HepG2 (cell line): ENCODE measurements at regions not wholly inside any gene's neighbourhood (a gene's known extent, or its start where the extent isn't known, plus 50 kb on each side); places are given as distances from the start of the nearest gene placed in this dataset.

ENCODE experiments used
- ATAC-seq: fragments of 200-7000 bp; cut with Tn5 transposase; 3 replicates; pipeline ENCODE4 v1.9.1; 2020; ENCODE audit warnings: mild to moderate bottlenecking, moderate library complexity
- BruUV-seq: library from RNA; stranded (reverse); fragments of 400-500 nt; replicated peaks from 2 replicates; lab custom pipeline; 2021; lab: Mats Ljungman, UMichigan
- CTCF ChIA-PET: fragments of 300-600 bp; formaldehyde crosslinking; extraction: SDS; loops from one replicate; lab custom pipeline; 2021; ENCODE audit warnings: low total read pairs, inconsistent platforms, low intra/inter-chr PET ratio; lab: Yijun Ruan, JAX
- POLR2A ChIA-PET: fragments of 350-600 bp; sonication (Branson Sonifier 250); formaldehyde crosslinking; loops from one replicate; lab custom pipeline; 2020; ENCODE audit warnings: antibody characterized with exemption, inconsistent platforms; lab: Yijun Ruan, JAX
- DNase-seq: peaks from one replicate; pipeline ENCODE4 v3.0.0-alpha.2; 2015; ENCODE audit warnings: low spot score
- FAIRE-seq: peaks from 3 replicates; lab custom pipeline; 2011; peaks lifted over from hg19 to GRCh38; lab: Jason Lieb, UNC
- H2AFZ ChIP-seq: one replicate; pipeline ENCODE4 v1.6.1; 2011; ENCODE audit warnings: low read length, inconsistent platforms
- H3K27ac ChIP-seq: fragments of 300-600 bp; 3 replicates; pipeline ENCODE4 v1.8.0; 2011; ENCODE audit warnings: mixed run types, mild to moderate bottlenecking, mixed read lengths, low read length, inconsistent platforms; ENCODE audit not compliant: insufficient read depth; ENCODE audit errors: extremely low read length
- H3K27me3 ChIP-seq, 2 experiments: fragments of 200-600 bp in 1 of 2; 2 replicates in 1 of 2; 3 replicates in 1 of 2; pipeline versions ENCODE4 v1.6.0 to v1.8.0; 2011; ENCODE audit warnings: low read length in 2 of 2, mild to moderate bottlenecking in 2 of 2, moderate library complexity in 2 of 2, inconsistent platforms in 1 of 2; ENCODE audit not compliant: insufficient read depth in 2 of 2, control insufficient read depth in 1 of 2
- H3K36me3 ChIP-seq, 2 experiments: fragments of 200-600 bp in 1 of 2; replicated peaks in 1 of 2; 2 replicates in 1 of 2; 3 replicates in 1 of 2; pipeline versions ENCODE4 v1.5.1 to v1.8.0; 2011; ENCODE audit warnings: low read length in 2 of 2, inconsistent platforms in 1 of 2; ENCODE audit not compliant: insufficient read depth in 2 of 2, control insufficient read depth in 1 of 2
- H3K4me1 ChIP-seq: 2 replicates; pipeline ENCODE4 v1.5.1; 2012; ENCODE audit warnings: low read length, inconsistent platforms; ENCODE audit not compliant: insufficient read depth
- H3K4me2 ChIP-seq: 2 replicates; pipeline ENCODE4 v1.6.0; 2011; ENCODE audit warnings: low read depth, low read length, inconsistent platforms
- H3K4me3 ChIP-seq, 3 experiments: fragments of 200-600 bp in 1 of 3; sonication (generic), shearing (Covaris generic) in 1 of 3; replicated peaks in 1 of 3; 2 replicates each; pipeline ENCODE4 v1.5.1; 2011 to 2016; ENCODE audit warnings: low read length in 3 of 3, inconsistent platforms in 2 of 3, low read depth in 2 of 3, mild to moderate bottlenecking in 2 of 3, control low read depth in 1 of 3, mixed read lengths in 1 of 3; ENCODE audit not compliant: insufficient read depth in 1 of 3
- H3K79me2 ChIP-seq: one replicate; pipeline ENCODE4 v1.6.1; 2011; ENCODE audit warnings: low read length, inconsistent platforms; ENCODE audit not compliant: insufficient read depth
- H3K9ac ChIP-seq: 2 replicates; pipeline ENCODE4 v1.6.0; 2011; ENCODE audit warnings: mild to moderate bottlenecking, low read depth, low read length, inconsistent platforms; ENCODE audit not compliant: insufficient read depth
- H3K9me3 ChIP-seq: 2 replicates; pipeline ENCODE4 v1.5.1; 2012; ENCODE audit warnings: mild to moderate bottlenecking, low read length
- H4K20me1 ChIP-seq: 2 replicates; pipeline ENCODE4 v1.6.0; 2011; ENCODE audit warnings: inconsistent platforms, mild to moderate bottlenecking, low read length, moderate library complexity; ENCODE audit not compliant: insufficient read depth
- ASH2L ChIP-seq: fragments of 300-600, 200-600 bp; sonication (generic); IDR thresholded peaks from 2 replicates; pipeline ENCODE4 v1.7.0; 2017; ENCODE audit warnings: low read depth, mild to moderate bottlenecking, moderate library complexity, mixed read lengths, low read length; ENCODE audit not compliant: insufficient read length
- CEBPG ChIP-seq: IDR thresholded peaks from 2 replicates; pipeline ENCODE4 v1.6.1; 2016
- DNMT3B ChIP-seq: conservative IDR thresholded peaks from 2 replicates; pipeline ENCODE4 v1.6.1; 2016; ENCODE audit warnings: missing biosample characterization, control low read depth
- EED ChIP-seq: sonication (generic); formaldehyde crosslinking; IDR thresholded peaks from 2 replicates; pipeline ENCODE4 v1.5.0; 2020; ENCODE audit warnings: mild to moderate bottlenecking, missing genetic modification reagents
- ELF1 ChIP-seq: sonication (generic); formaldehyde crosslinking; IDR thresholded peaks from 2 replicates; pipeline ENCODE4 v1.4.0; 2020; ENCODE audit warnings: missing genetic modification reagents
- FOXP4 ChIP-seq: sonication (generic); formaldehyde crosslinking; IDR thresholded peaks from 2 replicates; pipeline ENCODE4 v1.4.0; 2020; ENCODE audit warnings: missing genetic modification reagents
- GTF2F1 ChIP-seq: fragments of 150-350 bp; IDR thresholded peaks from 2 replicates; pipeline ENCODE4 v1.6.1; 2014; ENCODE audit warnings: low read length
- HDAC1 ChIP-seq: sonication (generic); formaldehyde crosslinking; IDR thresholded peaks from 2 replicates; pipeline ENCODE4 v1.5.1; 2020; ENCODE audit warnings: mild to moderate bottlenecking, missing genetic modification reagents
- HNF4A ChIP-seq: sonication (generic); formaldehyde crosslinking; IDR thresholded peaks from 2 replicates; pipeline ENCODE4 v1.4.0; 2020; ENCODE audit warnings: missing genetic modification reagents
- MTF2 ChIP-seq: sonication (generic); formaldehyde crosslinking; IDR thresholded peaks from 2 replicates; pipeline ENCODE4 v1.5.0; 2020; ENCODE audit warnings: missing genetic modification reagents, borderline replicate concordance
- POLR2AphosphoS2 ChIP-seq: IDR thresholded peaks from 2 replicates; pipeline ENCODE4 v1.6.1; 2011; ENCODE audit warnings: low read depth, low read length, improper control_type of control experiment
- PRMT3 ChIP-seq: sonication (generic); formaldehyde crosslinking; IDR thresholded peaks from 2 replicates; pipeline ENCODE4 v1.8.1; 2022; ENCODE audit warnings: low read depth, mild to moderate bottlenecking, moderate library complexity, missing genetic modification reagents, borderline replicate concordance
- SAFB2 ChIP-seq: sonication (generic); formaldehyde crosslinking; IDR thresholded peaks from 2 replicates; pipeline ENCODE4 v1.5.1; 2020; ENCODE audit warnings: missing genetic modification reagents, low read depth, mild to moderate bottlenecking, borderline replicate concordance
- YEATS2 ChIP-seq: sonication (generic); formaldehyde crosslinking; IDR thresholded peaks from 2 replicates; pipeline ENCODE4 v1.4.0; 2020; ENCODE audit warnings: missing genetic modification reagents, borderline replicate concordance
- ZBTB7A ChIP-seq: sonication (generic); formaldehyde crosslinking; IDR thresholded peaks from 2 replicates; pipeline ENCODE4 v1.8.0; 2022; ENCODE audit warnings: mild to moderate bottlenecking, missing genetic modification reagents
- ZMYM2 ChIP-seq: sonication (generic); formaldehyde crosslinking; IDR thresholded peaks from 2 replicates; pipeline ENCODE4 v1.8.0; 2022; ENCODE audit warnings: mild to moderate bottlenecking, missing genetic modification reagents
- ZNF558 ChIP-seq: sonication (generic); formaldehyde crosslinking; IDR thresholded peaks from 2 replicates; pipeline ENCODE4 v1.9.0; 2022; ENCODE audit warnings: mild to moderate bottlenecking, missing genetic modification reagents, borderline replicate concordance
- ZNF777 ChIP-seq: sonication (generic); formaldehyde crosslinking; IDR thresholded peaks from 2 replicates; pipeline ENCODE4 v1.4.0; 2020; ENCODE audit warnings: missing genetic modification reagents
- ZNF891 ChIP-seq: sonication (generic); formaldehyde crosslinking; IDR thresholded peaks from 2 replicates; pipeline ENCODE4 v1.5.0; 2020; ENCODE audit warnings: mild to moderate bottlenecking, missing genetic modification reagents
- ZSCAN25 ChIP-seq: sonication (generic); formaldehyde crosslinking; IDR thresholded peaks from 2 replicates; pipeline ENCODE4 v1.8.0; 2022; ENCODE audit warnings: mild to moderate bottlenecking, missing genetic modification reagents
- WGBS: methylation state at CpG from one replicate; pipeline ENCODE4 v1.1.6; 2017; ENCODE audit warnings: low lambda C conversion rate; 5-methylcytosine and 5-hydroxymethylcytosine counted together
- in situ Hi-C: cut with HindIII; loops from 2 replicates; pipeline ENCODE4 v1.10.0; 2017; ENCODE audit warnings: low pct_unique_long_range_greater_than_20kb; ENCODE audit not compliant: extremely low pct_ligation_motif_present
- intact Hi-C: fragments of 100-400 bp; cut with micrococcal nuclease; formaldehyde crosslinking; loops from one replicate; pipeline ENCODE4 v1.10.0; 2022; ENCODE audit not compliant: unreplicated experiment
- TF ChIP-seq, protein P1 (sequence below): sonication (generic); formaldehyde crosslinking; IDR thresholded peaks from 2 replicates; pipeline ENCODE4 v1.9.0; 2022; ENCODE audit warnings: missing genetic modification reagents, mild to moderate bottlenecking, borderline replicate concordance
- TF ChIP-seq, protein P2 (sequence below): sonication (generic); formaldehyde crosslinking; IDR thresholded peaks from 2 replicates; pipeline ENCODE4 v1.4.0; 2020; ENCODE audit warnings: mild to moderate bottlenecking, missing genetic modification reagents

GRCh38 chr10:88042160-88043100, 179.0 kb downstream of the PTEN start (continued):
- TF ChIP-seq, protein P1, sequence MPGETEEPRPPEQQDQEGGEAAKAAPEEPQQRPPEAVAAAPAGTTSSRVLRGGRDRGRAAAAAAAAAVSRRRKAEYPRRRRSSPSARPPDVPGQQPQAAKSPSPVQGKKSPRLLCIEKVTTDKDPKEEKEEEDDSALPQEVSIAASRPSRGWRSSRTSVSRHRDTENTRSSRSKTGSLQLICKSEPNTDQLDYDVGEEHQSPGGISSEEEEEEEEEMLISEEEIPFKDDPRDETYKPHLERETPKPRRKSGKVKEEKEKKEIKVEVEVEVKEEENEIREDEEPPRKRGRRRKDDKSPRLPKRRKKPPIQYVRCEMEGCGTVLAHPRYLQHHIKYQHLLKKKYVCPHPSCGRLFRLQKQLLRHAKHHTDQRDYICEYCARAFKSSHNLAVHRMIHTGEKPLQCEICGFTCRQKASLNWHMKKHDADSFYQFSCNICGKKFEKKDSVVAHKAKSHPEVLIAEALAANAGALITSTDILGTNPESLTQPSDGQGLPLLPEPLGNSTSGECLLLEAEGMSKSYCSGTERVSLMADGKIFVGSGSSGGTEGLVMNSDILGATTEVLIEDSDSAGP (CRISPR knock-in tag), result no peak
- TF ChIP-seq PRMT3 (CRISPR knock-in tag), result no peak
- no peak for TF ChIP-seq ELF1 (CRISPR knock-in tag)
- TF ChIP-seq ZMYM2, result no peak
- TF ChIP-seq DNMT3B (CRISPR knock-in tag), result no peak
- TF ChIP-seq POLR2AphosphoS2, result no peak

GRCh38 chr10:88045096-88045495, 181.7 kb downstream of the PTEN start:
- no peak overlapping the region for H2AFZ ChIP-seq
- ChIA-PET CTCF (no interaction called here), POLR2A (no interaction called here)
- H3K9ac ChIP-seq, result no peak overlapping the region
- FAIRE-seq (no peak), DNase-seq (no peak), ATAC-seq (no peak)
- H3K4me2 ChIP-seq, result no peak overlapping the region
- H3K27me3 ChIP-seq, result no peaks in the 10 kb centered on the region
- no peak overlapping the region for H3K4me3 ChIP-seq
- no peaks in the 10 kb centered on the region for H3K4me1 ChIP-seq
- BruUV-seq, result no TSS peak
- no peaks in the 10 kb centered on the region for H4K20me1 ChIP-seq
- WGBS, result 20% methylated on average over 5 of the region's 5 CpGs
- H3K79me2 ChIP-seq, result no peaks in the 10 kb centered on the region
- H3K36me3 ChIP-seq, result no peaks in the 10 kb centered on the region
- H3K27ac ChIP-seq, result no peak overlapping the region
- H3K9me3 ChIP-seq, result no peaks in the 10 kb centered on the region
- intact Hi-C loops, result no loop called here
- in situ Hi-C loops, result no loop called here
- TF ChIP-seq CEBPG (CRISPR knock-in tag) (no peak), ZNF777 (CRISPR knock-in tag) (no peak), ZNF558 (CRISPR knock-in tag) (no peak), GTF2F1 (no peak), HNF4A (CRISPR knock-in tag) (no peak), ZNF891 (CRISPR knock-in tag) (no peak), FOXP4 (no peak), ZSCAN25 (CRISPR knock-in tag) (no peak), MTF2 (CRISPR knock-in tag) (no peak), HDAC1 (CRISPR knock-in tag) (no peak), YEATS2 (CRISPR knock-in tag) (no peak), SAFB2 (CRISPR knock-in tag) (no peak), EED (no peak), ZBTB7A (CRISPR knock-in tag) (no peak), ASH2L (no peak)
- TF ChIP-seq, protein P2, sequence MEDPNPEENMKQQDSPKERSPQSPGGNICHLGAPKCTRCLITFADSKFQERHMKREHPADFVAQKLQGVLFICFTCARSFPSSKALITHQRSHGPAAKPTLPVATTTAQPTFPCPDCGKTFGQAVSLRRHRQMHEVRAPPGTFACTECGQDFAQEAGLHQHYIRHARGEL (CRISPR knock-in tag), result no peak
